ENCODE measurements at regions not wholly inside any gene's neighbourhood (a gene's known extent, or its start where the extent isn't known, plus 50 kb on each side); places are given as distances from the start of the nearest gene placed in this dataset.

DNA sequence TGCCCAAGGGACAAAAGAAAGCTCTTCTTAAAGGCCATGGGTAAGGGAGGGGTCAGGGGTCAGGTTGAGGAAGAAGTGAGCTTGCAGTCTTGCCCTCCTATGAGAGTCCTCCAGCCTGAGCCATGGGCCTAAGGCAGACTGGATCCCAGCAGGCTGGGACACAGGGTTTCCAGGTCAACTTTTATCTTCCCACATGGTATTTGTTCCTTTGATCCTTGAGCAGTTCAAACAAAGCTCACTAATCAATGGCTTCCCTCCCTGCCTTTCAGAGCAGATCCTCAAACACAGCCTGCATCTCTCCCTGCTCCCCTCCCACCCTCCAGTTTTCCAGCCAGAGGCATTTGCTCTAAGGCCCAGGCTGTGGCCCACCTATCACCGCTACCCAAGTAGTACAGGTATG is 589.3 kb downstream of the INSC start:
- TF ChIP-seq TAF1 (IDR thresholded peaks at IDR 0.05; ENCODE audit: borderline replicate concordance, insufficient read depth, low read length) (no peak), POLR2AphosphoS5 (IDR thresholded peaks at IDR 0.05; ENCODE audit: low read depth, low read length) (no peak), REST (IDR thresholded peaks at IDR 0.05; ENCODE audit: insufficient read depth in 1 of 2, low read depth in 2 of 2, low read length in 2 of 2) (no peak), SIN3A (IDR thresholded peaks at IDR 0.05; ENCODE audit: borderline replicate concordance, insufficient read depth, low read length) (no peak), FOXP2 (optimal IDR thresholded peaks at IDR 0.05; ENCODE audit: borderline replicate concordance, extremely low read depth, extremely low read length, insufficient read depth) (no peak)
